SW480 (cell line): ENCODE measurements at regions not wholly inside any gene's neighbourhood (a gene's known extent, or its start where the extent isn't known, plus 50 kb on each side); places are given as distances from the start of the nearest gene placed in this dataset.
"Not testable (repeated sequence)": the region's sequence is repeated elsewhere in the genome, so short reads cannot be mapped to it uniquely, and the experiment has no call there.

Source experiments
- DNase-seq: peaks from one replicate; pipeline ENCODE4 v3.0.0-alpha.2; 2016; ENCODE audit warnings: low spot score

DNA sequence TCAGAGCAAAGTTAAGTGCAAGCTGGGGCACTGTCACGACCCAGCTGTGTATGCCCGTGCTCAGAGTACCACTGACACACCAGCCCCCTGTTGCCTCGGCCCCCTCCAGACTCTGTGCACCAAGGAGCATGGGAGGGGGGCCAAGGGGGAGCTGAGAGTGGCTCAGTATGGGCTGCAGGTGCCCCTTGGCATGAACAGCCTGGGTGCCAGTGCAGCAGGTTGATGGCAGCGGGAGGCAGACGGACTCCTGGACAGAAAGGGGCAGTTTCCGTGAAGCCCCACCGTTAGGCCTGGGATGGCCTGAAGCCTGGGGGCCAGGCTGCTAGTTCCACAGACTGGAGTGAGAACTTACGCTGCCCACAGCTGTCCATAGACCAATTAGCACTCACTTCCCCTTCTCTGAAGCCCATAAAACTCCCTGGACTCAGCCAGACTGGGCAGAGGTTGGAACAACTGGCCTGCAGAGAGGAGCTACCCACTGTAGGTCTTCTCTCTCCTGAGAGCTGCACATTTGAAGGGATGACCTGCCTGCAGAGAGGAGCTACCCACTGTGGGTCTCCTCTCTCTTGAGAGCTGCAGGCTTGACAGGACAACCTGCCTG, 182.8 kb downstream of the DEPDC1B start:
- DNase-seq: no peak

DNA sequence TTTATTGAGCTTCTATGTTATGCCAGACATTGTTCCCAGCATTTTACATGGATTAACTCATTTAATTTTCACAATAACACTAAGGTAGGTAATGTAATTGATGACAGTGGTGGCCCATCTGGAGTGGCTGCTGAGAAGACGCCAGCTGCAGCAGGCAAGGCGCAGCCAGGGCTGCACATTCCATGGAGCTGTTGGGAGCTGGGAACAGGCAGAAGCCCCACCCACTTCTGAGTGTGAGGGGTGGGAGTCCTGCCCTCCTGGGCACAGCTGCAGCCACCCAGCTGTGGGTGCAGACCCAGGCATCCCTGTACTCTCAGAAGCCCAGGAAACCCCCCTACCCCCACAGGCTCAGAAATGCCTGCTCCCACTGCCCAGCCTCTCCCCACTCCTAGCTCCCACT, 183.3 kb downstream of the DEPDC1B start:
- no peak for DNase-seq

DNA sequence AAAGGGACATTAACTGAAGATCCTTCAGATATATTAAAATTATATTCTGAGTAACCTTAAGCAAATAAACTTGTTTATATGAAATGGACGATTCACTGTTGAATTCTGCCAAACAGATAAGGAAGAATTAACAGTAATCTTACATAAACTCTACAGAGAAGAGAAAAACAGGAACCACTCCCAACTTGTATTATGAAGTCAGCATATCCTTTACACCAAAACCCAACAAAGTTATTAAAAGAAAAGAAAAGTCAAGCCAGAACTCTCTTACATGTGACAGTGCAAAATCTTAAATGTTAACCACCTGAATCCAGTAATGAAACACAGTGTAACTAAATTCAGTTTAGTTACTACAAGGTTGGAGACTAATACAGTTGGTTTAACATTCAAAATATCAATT, 185.8 kb downstream of the DEPDC1B start:
- DNase-seq: no peak

DNA sequence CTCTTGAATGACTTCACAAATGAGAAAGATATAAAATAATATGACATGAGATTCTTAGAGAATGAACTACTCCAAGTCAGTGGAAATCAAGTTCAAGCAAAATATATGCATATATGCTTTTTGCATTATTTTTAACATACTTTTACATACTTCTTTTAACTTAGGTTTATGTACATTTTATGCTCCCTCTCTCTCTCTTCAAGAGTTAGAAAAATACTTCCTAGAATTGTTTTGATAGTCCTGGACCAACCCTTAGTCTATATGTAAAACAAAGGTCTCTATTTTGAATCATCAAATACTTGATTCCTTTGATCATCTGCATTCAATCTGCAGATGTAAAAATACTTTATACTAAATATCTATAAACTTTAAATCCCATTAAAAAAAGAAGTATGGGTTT, 187.8 kb downstream of the DEPDC1B start:
- DNase-seq: no peak

DNA sequence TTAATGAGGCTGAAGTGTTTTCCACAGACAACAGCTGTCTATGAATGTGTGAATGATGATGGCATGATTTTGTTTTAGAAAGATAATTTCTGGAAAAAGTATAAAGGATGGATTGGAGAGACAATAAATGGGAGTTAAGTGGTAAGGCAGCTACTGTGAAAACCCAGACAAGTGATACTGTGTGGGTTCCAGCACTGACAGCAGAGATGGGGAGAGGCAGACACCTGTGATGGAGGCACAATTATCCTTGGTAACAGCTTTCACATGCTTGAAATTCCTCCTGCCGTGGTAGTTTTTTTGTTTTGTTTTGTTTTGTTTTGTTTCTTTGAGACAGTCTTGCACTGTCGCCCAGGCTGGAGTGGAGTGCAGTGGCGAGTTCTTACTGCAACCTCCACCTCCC, 189.3 kb downstream of the DEPDC1B start:
- DNase-seq: no peak

DNA sequence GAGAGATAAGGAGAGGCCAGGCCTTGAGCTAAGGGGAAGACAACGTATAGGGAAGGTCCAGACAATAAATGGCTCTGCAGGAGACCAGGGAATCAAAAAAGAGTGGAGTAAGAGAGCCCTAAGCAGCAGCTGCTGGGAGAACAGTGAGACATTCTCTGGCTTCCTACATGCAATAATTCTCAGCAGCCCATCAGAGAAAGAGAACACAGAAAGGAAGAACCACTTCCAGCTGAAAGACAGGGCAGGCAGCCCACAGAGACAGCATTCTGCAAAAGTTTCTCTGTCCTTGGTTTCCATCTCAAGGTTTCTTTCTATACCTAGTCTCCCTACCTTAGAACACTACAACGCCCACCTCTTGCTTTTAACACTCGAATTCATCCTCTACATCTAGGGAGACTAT, 189.9 kb downstream of the DEPDC1B start:
- DNase-seq: no peak

DNA sequence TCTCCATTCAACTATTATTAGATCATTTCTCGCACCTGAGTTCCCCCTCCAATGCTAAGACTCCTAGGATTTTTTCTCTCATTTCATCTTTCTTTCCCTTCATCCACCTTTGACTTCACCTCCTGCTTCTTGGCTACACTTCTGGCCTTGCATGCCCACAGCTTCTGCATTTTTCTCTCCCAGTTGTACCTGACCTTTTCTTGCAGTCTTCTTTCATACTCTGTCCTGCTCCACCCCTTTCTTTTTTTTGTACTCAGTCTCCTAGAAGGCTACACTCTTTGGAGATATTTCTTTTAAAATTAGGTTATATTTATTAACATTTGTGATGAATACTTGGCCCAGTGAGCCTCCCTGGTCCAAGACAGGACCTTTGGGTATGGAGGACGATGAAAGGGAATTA, 190.4 kb downstream of the DEPDC1B start:
- no peak for DNase-seq

DNA sequence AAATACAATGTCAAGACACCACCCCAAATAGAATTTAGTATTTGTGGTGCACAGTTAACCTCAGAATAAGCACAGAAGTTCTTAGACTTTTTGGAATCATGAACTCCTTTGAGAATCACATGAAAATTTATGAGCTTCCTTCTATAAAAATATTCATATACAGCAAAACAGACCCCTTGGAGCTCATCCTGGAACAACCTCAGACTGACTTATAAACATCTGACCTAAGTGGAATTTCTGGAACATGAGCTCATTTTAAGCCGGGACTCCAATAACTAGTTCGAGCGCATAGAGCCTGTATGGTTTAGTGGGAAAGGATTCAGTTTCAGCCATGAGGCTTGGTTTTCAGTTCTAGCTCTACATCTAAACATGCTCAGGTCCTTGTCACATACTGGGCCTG, 192.3 kb downstream of the DEPDC1B start:
- no peak for DNase-seq

DNA sequence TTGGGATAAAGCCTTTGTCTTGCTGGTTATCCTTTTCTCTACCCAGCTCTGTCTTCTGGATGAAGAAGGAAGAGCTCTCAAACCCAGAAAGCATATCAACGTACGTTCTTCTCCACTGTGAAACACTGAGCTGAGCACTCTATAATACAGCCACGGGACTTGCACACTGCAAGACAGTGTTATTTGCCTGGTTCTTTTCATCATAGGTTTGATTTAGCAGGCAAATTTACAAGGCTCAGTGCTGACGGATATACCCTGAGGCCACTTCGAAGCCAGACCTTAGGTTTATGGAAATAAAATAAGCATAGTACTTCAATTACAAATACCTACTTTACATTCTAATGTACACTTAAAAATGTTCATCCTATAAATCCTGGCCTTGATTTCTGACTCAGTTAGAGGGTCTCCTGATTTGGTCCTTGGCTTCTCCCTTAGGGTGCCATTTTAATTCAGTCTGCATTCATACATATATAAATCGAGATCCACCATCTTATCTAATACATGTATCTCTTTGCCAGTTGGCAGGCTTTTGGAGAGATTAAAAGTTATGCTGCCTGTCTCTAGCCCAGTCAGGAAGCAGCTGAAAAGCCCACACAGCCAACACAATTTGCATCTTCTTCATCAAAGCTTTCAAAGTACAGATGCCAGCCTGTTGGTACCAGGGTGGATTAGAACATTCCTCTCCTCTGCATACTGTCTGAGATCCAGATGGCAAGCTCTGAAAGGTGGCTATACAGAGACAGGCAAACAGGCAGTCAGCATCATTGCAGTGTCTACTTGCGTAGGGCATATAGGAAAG, 194.4 kb downstream of the DEPDC1B start:
- DNase-seq: no peak

DNA sequence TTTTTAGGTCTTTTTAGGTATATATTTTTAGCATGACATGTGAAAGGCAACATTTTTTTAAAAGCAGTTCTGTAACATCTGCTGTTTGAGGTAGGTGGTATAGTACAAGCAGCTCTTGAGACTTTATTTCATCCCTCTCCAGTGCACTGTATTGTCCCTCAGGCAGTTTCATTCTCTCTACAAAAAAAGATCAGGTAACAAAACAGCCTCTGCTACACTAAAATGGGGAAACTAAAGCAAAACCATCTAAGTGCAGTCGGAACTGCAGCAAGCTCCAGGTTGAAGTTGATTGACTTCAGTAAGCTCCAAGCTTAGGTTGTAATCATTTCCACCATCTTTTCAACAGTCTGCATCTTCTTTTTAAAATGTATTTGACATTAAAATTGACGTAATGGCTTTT, 195.6 kb downstream of the DEPDC1B start:
- DNase-seq: no peak

DNA sequence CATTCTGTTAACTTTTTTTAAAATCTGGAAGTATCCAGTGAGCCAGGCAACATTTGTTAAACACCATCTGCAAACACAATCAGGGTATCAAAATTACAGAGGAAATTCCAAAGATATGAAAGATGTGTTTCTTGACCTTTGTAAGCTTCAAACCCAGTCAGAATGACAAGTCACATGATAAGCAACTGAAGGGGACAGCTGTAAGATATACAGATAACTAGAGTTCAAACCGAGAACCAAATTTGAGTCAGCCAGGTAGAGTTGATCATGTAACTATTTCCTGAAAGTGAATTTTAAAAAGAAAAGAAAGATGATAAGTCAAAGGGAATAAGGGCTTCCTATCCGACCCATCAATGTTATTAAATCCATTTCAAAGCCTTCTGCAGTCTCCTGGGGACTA, 196.2 kb downstream of the DEPDC1B start:
- no peak for DNase-seq

DNA sequence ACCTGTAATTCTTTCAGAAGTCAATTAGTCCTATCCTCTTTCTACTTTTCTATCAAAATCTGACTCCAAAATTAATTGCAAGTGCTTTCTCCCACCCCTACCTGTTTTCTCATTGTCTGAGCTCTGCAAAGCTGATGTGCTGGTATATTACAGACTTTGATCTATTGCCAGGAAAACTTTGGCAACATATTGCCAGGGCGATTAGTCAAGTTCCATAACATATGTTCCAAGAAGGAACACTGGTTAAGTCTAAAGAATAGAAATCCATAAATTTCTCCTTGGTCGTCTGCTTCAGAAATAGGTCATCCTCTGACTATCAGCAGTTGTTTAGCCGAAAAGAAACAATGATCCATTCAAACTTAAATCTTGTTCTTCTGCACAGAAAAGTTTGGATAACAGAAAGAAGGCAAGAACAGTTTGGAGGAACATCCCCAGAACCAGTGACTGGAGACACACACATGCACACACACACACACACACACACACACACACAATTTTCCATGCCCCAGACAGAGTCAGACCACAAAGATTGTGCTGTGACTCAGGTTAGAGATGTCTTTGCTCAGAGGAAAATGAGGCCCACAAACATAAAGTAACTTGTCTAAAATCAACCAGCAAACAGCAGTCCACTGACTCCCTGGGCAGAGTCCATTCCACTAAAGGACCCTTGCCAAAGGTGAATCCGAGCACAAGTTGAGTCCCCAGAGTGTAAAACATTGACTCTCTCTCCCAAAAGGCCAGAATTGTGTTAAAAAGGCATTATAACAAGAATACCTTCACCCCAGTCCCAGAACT, 202.1 kb downstream of the DEPDC1B start:
- no peak for DNase-seq

DNA sequence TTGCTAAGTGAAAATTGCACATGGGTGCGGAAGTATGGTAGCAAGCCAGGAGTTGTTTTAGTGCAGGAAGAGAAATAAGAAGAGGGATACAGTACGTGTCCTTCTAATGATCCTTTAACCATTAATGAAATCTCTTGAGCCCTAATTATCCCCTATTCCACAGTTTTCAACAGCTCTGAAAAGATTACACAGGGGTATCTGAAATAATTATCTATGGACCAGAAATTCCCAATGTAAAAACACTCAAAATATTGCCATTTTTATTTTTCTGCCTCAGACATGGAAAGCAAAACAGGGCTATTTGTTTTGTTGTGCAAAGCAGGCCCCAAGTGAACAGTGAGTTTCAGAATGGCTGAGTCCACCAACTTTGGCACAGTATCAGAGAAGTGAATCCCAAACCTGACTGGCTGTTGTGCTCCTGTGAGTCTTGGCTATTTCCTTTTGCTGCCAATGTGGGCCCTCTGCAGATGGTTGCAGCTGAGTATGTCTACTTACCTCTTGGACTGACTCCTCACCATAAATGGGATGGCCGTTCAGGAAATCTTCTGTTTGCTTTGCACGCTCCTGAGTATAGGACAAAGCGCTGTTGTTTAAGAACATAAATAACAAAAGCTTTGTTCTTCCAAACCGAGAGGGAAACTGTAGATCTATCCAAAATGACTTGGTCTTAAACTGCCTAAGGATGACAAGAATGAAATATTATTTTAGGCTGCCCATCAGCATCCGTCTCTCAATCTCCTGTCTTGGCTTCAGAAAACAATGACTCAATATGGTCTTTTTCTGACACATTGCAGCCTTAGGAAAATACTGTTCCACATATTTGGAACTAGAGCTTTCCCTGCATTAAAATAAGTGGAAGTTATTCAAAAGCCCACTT, 204.1 kb downstream of the DEPDC1B start:
- DNase-seq: no peak

DNA sequence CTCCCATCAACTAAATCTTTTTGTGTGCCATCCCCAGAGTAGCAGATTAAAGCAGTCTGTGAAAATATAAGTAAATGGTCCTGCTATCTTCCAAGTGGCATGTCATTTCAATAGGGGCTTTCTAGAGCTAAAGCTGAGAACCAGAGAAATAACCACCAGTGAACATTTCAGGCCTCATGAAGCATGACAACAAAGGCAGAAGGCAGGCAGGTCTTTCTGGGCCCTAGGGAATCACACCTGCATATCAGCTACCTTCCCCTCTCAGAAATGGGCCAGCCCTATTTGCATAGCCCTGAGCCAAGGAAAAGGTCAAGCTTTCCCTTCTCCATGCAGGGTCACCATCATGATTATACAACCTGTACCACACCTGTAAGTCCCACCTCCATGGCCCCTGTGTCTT, 205.3 kb downstream of the DEPDC1B start:
- no peak for DNase-seq

DNA sequence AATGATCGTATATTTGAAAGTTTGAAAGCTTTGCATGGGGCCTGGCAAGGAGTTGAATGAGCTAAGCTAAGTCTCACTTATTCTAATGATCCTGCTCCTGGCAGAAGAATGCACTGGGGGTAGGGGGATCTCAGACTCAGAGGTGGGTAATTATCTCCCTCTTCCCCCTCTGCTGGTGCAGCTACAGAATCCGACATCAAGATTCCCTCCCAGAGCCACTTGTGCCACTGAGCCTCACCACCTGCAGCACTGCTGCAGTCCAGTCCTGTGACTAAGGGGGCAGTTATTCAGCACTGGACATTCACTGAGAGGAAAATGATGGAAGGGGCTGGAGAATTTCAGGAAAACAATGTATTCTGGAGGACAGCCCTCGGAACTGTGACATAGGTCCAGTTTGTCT, 205.8 kb downstream of the DEPDC1B start:
- DNase-seq: no peak

DNA sequence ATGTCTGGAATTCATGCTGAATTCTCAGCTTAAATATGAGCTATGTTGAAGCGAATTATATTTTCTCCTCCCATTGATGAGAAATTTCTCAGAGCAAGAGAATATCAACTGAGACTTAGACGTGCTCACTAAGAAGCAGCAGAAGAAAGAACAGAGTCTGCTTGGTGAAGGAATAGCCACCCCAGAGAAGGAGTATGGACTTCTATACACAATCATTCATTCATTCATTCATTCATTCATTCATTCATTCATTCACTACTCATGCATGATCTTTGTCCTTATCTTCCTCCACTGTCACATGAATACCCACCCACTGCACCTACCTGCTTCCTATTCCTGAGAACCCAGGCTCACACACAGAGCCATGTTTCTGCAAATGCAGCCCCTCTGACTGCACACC, 206.6 kb downstream of the DEPDC1B start:
- no peak for DNase-seq

DNA sequence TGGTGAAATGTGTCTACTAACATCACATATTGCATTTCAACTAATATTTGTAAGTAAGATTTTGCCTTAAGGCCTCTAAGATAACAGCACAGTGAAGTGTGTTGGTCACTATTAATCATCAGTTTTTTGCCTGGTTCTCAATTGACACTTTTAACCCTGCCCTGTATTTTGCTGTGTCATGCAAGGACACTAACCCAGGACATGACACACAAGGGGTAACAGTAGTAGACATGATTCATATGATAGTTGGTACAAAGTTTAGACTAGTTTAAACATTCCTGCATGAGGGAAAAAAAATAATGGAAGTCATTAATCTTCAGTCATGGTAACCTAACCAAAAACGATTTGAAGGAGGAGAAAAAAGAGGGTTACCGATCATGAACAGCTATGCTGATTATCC, 207.0 kb downstream of the DEPDC1B start:
- DNase-seq: no peak

DNA sequence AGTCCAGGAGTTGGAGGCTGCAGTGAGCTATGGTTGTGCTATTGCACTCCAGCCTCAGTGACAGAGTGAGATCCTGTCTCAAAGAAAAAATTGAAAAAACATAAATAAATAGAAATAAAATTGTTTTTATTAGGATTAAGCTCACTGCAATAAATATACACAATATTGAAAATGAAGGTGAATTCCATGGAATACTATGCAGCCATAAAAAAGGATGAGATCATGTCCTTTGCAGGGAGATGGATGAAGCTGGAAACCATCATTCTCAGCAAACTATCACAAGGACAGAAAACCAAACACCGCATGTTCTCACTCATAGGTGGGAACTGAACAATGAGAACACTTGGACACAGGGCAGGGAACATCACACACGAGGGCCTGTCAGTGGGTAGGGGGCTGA, 207.6 kb downstream of the DEPDC1B start:
- not testable (repeated sequence) for DNase-seq

DNA sequence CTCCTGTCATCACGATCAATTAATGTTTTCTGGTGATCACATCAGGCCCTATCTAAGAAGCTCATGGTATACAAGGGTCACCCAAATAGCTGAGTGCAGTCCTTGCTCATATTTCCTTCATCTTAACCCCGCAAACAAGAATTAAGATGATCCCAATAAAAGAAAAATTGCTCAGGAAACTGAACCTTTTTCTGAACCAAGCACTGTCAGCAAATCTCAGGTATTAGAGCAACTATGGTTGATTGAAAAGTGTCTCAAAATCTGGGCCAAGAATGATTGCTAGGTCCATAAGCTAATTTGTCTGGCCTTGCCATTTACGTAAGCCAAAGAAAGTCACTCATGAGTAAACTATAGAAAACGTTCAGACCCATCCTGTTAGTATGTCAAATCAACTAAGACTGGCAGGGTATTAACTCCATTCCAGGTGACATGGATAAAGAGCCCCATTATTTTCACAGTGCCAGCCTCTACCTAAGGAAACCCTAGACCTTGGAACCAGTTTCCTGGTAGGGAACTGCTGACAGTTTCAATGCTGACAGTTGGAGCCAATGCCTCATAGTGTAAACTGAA, 209.3 kb downstream of the DEPDC1B start:
- no peak for DNase-seq

DNA sequence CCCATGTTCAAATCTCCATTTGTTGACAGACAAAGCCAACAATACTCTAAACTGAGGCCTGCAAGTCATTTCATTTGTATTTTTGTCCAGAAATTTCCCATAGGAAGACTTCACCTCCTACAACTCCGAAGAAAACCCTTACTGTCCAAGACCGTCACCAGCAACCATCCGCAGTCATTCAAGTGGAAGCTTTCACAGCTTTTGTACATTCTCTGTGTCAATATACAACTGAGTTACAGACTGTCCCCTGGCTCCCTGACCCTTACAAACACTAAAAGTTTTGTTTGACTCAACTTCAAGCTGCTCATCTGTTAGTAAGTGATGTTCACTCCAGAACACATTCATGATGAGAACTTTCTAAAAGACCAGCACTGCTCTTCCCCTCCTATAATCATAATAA, 210.1 kb downstream of the DEPDC1B start:
- DNase-seq: no peak

DNA sequence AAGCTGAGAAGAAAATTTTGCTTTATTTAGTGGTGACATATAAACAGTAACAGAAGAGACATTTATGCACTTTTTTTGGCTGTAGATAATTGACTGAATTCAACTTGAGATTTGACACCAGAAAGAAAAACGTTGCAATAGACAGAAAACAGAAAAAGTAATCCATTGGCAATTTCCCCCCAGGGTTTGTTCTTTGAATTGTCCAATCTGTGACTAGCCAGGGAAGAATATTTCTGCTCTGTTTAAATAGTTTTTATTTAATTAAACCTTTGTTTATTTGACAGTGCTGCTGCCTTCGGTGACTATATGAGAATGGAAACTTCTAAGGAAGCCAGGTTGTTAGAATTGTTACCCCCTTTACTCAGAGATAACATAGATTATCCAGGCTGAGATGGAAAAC, 210.6 kb downstream of the DEPDC1B start:
- DNase-seq: no peak
